Stimulated activated naive CD8-positive, alpha-beta T cell treated with anti-CD3 and anti-CD28 coated beads, Interleukin-15, amount 100 ng/mL, for 72 hours (primary cell): ENCODE measurements at regions not wholly inside any gene's neighbourhood (a gene's known extent, or its start where the extent isn't known, plus 50 kb on each side); places are given as distances from the start of the nearest gene placed in this dataset.
"Not testable (repeated sequence)": the region's sequence is repeated elsewhere in the genome, so short reads cannot be mapped to it uniquely, and the experiment has no call there.

Source experiments
- ATAC-seq: fragments of 150-1000 bp; cut with Tn5 transposase; 2 replicates; pipeline ENCODE4 v1.10.0; 2021; ENCODE audit warnings: mild to moderate bottlenecking, moderate library complexity
- DNase-seq, 2 donors: peaks; one replicate each; pipeline ENCODE4 v3.0.0; 2021 to 2022
- H3K27ac Mint-ChIP-seq, 2 donors: one replicate each; pipeline ENCODE4 v1.8.0; 2022; ENCODE audit warnings: mild to moderate bottlenecking in 2 of 2, mixed read lengths in 2 of 2, moderate library complexity in 2 of 2
- H3K27me3 Mint-ChIP-seq: one replicate; pipeline ENCODE4 v1.8.0; 2022; ENCODE audit warnings: mixed read lengths
- H3K4me1 Mint-ChIP-seq: one replicate; pipeline ENCODE4 v1.8.0; 2022; ENCODE audit warnings: mild to moderate bottlenecking, mixed read lengths
- H3K4me3 Mint-ChIP-seq, 2 donors: one replicate each; pipeline ENCODE4 v1.8.0; 2022; ENCODE audit warnings: mild to moderate bottlenecking in 2 of 2, mixed read lengths in 2 of 2, moderate library complexity in 1 of 2
- H3K9me3 Mint-ChIP-seq, 2 donors: one replicate each; pipeline ENCODE4 v1.8.0; 2022; ENCODE audit warnings: mixed read lengths in 2 of 2

- Mint-ChIP-seq H3K27ac (no peak overlapping the region), H3K4me3 (no peak overlapping the region), H3K27me3 (no peaks in the 10 kb centered on the region), H3K4me1 (no peaks in the 10 kb centered on the region), H3K9me3 (peaks cover 5 to 33% of the 10 kb centered on the region in 2 donors)
- ATAC-seq (no peak), DNase-seq (no peak)
Observed at GRCh38 chr9:24245988-24246387, 299.7 kb downstream of the IZUMO3 start.

GRCh38 chr9:24242576-24242975 is 303.1 kb downstream of the IZUMO3 start:
- no peaks in the 10 kb centered on the region for H3K4me1 Mint-ChIP-seq
- DNase-seq: no peak
- H3K4me3 Mint-ChIP-seq: no peak overlapping the region
- peaks cover 13 to 36% of the 10 kb centered on the region in 2 donors for H3K9me3 Mint-ChIP-seq
- H3K27me3 Mint-ChIP-seq: no peaks in the 10 kb centered on the region
- ATAC-seq: no peak
- no peak overlapping the region for H3K27ac Mint-ChIP-seq

GRCh38 chr9:24218656-24219055 is 327.0 kb downstream of the IZUMO3 start:
- H3K4me1 Mint-ChIP-seq: no peaks in the 10 kb centered on the region

GRCh38 chr9:24210641-24211040 is 335.1 kb downstream of the IZUMO3 start:
- Mint-ChIP-seq H3K9me3 (peaks cover 14 to 20% of the 10 kb centered on the region in 2 donors), H3K27me3 (no peaks in the 10 kb centered on the region), H3K4me3 (no peak overlapping the region), H3K27ac (no peak overlapping the region), H3K4me1 (no peaks in the 10 kb centered on the region)
- ATAC-seq (no peak), DNase-seq (no peak)

More at GRCh38 chr9:24218656-24219055, 327.0 kb downstream of the IZUMO3 start:
- Mint-ChIP-seq H3K27me3 (no peaks in the 10 kb centered on the region), H3K4me3 (no peak overlapping the region), H3K27ac (no peak overlapping the region), H3K9me3 (peaks cover 5 to 12% of the 10 kb centered on the region in 2 donors)
- DNase-seq (no peak), ATAC-seq (no peak)

- Mint-ChIP-seq H3K9me3 (peaks cover 11 to 32% of the 10 kb centered on the region in 2 donors), H3K4me1 (no peaks in the 10 kb centered on the region), H3K4me3 (no peak overlapping the region), H3K27ac (no peak overlapping the region), H3K27me3 (no peaks in the 10 kb centered on the region)
- no peak for DNase-seq
- ATAC-seq: no peak
Observed at GRCh38 chr9:24189986-24190385, 355.7 kb downstream of the IZUMO3 start.

- not testable (repeated sequence) for ATAC-seq, H3K4me1 Mint-ChIP-seq, H3K27me3 Mint-ChIP-seq
Observed at GRCh38 chr9:24180572-24180971, 354.5 kb upstream of the ELAVL2 start.

GRCh38 chr9:24144796-24145195 is 318.8 kb upstream of the ELAVL2 start:
- no peak overlapping the region for H3K4me3 Mint-ChIP-seq

More at GRCh38 chr9:24180572-24180971, 354.5 kb upstream of the ELAVL2 start:
- not testable (repeated sequence) for DNase-seq, H3K4me3 Mint-ChIP-seq, H3K27ac Mint-ChIP-seq
- H3K9me3 Mint-ChIP-seq: peaks cover 33 to 47% of the 10 kb centered on the region in 2 donors

GRCh38 chr9:24135072-24135471 is 309.0 kb upstream of the ELAVL2 start:
- not testable (repeated sequence) for H3K4me3 Mint-ChIP-seq, H3K27me3 Mint-ChIP-seq, H3K27ac Mint-ChIP-seq, H3K4me1 Mint-ChIP-seq, DNase-seq, H3K9me3 Mint-ChIP-seq, ATAC-seq

More at GRCh38 chr9:24144796-24145195, 318.8 kb upstream of the ELAVL2 start:
- Mint-ChIP-seq H3K27me3 (no peaks in the 10 kb centered on the region), H3K9me3 (peaks cover 0 to 10% of the 10 kb centered on the region in 2 donors), H3K4me1 (no peaks in the 10 kb centered on the region), H3K27ac (no peak overlapping the region)
- no peak for DNase-seq
- no peak for ATAC-seq

- no peaks in the 10 kb centered on the region for H3K4me1 Mint-ChIP-seq
- H3K9me3 Mint-ChIP-seq: peaks cover 7 to 10% of the 10 kb centered on the region in 2 donors
- DNase-seq: no peak
- ATAC-seq: no peak
- H3K27ac Mint-ChIP-seq: no peak overlapping the region
- H3K4me3 Mint-ChIP-seq: no peak overlapping the region
- no peaks in the 10 kb centered on the region for H3K27me3 Mint-ChIP-seq
Observed at GRCh38 chr9:24132244-24132643, 306.2 kb upstream of the ELAVL2 start.

GRCh38 chr9:24127519-24127918 is 301.5 kb upstream of the ELAVL2 start:
- Mint-ChIP-seq H3K4me3 (no peak overlapping the region), H3K27me3 (no peaks in the 10 kb centered on the region), H3K27ac (no peak overlapping the region), H3K4me1 (no peaks in the 10 kb centered on the region), H3K9me3 (peaks cover 5 to 7% of the 10 kb centered on the region in 2 donors)
- DNase-seq: no peak
- ATAC-seq: no peak

GRCh38 chr9:24118190-24118589 is 292.1 kb upstream of the ELAVL2 start:
- ATAC-seq (no peak), DNase-seq (no peak)
- Mint-ChIP-seq H3K9me3 (peaks cover 13 to 23% of the 10 kb centered on the region in 2 donors), H3K27ac (no peak overlapping the region), H3K4me1 (no peaks in the 10 kb centered on the region), H3K27me3 (no peaks in the 10 kb centered on the region), H3K4me3 (no peak overlapping the region)

GRCh38 chr9:24096756-24097155 is 270.7 kb upstream of the ELAVL2 start:
- no peak overlapping the region for H3K27ac Mint-ChIP-seq
- ATAC-seq (no peak), DNase-seq (no peak)
- peaks cover 5 to 12% of the 10 kb centered on the region in 2 donors for H3K9me3 Mint-ChIP-seq
- no peaks in the 10 kb centered on the region for H3K4me1 Mint-ChIP-seq
- no peaks in the 10 kb centered on the region for H3K27me3 Mint-ChIP-seq
- H3K4me3 Mint-ChIP-seq: no peak overlapping the region

- ATAC-seq (no peak), DNase-seq (no peak)
- H3K27ac Mint-ChIP-seq: no peak overlapping the region
- H3K27me3 Mint-ChIP-seq: no peaks in the 10 kb centered on the region
- no peak overlapping the region for H3K4me3 Mint-ChIP-seq
- peaks cover 5 to 12% of the 10 kb centered on the region in 2 donors for H3K9me3 Mint-ChIP-seq
- no peaks in the 10 kb centered on the region for H3K4me1 Mint-ChIP-seq
Observed at GRCh38 chr9:24095246-24095645, 269.2 kb upstream of the ELAVL2 start.

- Mint-ChIP-seq H3K27me3 (no peaks in the 10 kb centered on the region), H3K9me3 (peaks cover 14 to 34% of the 10 kb centered on the region in 2 donors), H3K27ac (no peak overlapping the region), H3K4me3 (no peak overlapping the region), H3K4me1 (no peaks in the 10 kb centered on the region)
- DNase-seq (no peak), ATAC-seq (no peak)
Observed at GRCh38 chr9:24090566-24090965, 264.5 kb upstream of the ELAVL2 start.

- DNase-seq: no peak
- Mint-ChIP-seq H3K4me1 (no peaks in the 10 kb centered on the region), H3K27me3 (no peaks in the 10 kb centered on the region), H3K27ac (no peak overlapping the region), H3K9me3 (peaks cover 6 to 30% of the 10 kb centered on the region in 2 donors), H3K4me3 (no peak overlapping the region)
- ATAC-seq: no peak
Observed at GRCh38 chr9:24073666-24074065, 247.6 kb upstream of the ELAVL2 start.

GRCh38 chr9:24073007-24073592 is 247.1 kb upstream of the ELAVL2 start:
- no peak for DNase-seq
- no peak for ATAC-seq
- no peaks in the 10 kb centered on the region for H3K27me3 Mint-ChIP-seq
- H3K4me1 Mint-ChIP-seq: no peaks in the 10 kb centered on the region
- no peak overlapping the region for H3K4me3 Mint-ChIP-seq
- peaks cover 6 to 25% of the 10 kb centered on the region in 2 donors for H3K9me3 Mint-ChIP-seq
- H3K27ac Mint-ChIP-seq: no peak overlapping the region

GRCh38 chr9:24071716-24072115 is 245.7 kb upstream of the ELAVL2 start:
- Mint-ChIP-seq H3K27ac (no peak overlapping the region), H3K4me1 (no peaks in the 10 kb centered on the region), H3K4me3 (no peak overlapping the region), H3K9me3 (peaks cover 10 to 31% of the 10 kb centered on the region in 2 donors), H3K27me3 (no peaks in the 10 kb centered on the region)
- no peak for ATAC-seq
- DNase-seq: no peak
